AG04450 (cell line): ENCODE measurements at regions not wholly inside any gene's neighbourhood (a gene's known extent, or its start where the extent isn't known, plus 50 kb on each side); places are given as distances from the start of the nearest gene placed in this dataset.

Source experiments
- CTCF ChIA-PET: fragments of 300-600, 350-600 bp; formaldehyde crosslinking; extraction: SDS; loops from one replicate; lab custom pipeline; 2022; ENCODE audit warnings: antibody characterized with exemption, inconsistent platforms; lab: Charles Lee
- POLR2A ChIA-PET: fragments of 350-600 bp; formaldehyde crosslinking; extraction: SDS; loops from one replicate; lab custom pipeline; 2021; ENCODE audit warnings: antibody characterized with exemption, inconsistent platforms; lab: Yijun Ruan, JAX
- DNase-seq: peaks from one replicate; pipeline ENCODE4 v3.0.0-alpha.2; 2011; ENCODE audit warnings: low read depth, low spot score
- H3K27ac ChIP-seq: one replicate; pipeline ENCODE4 v1.5.1; 2012; ENCODE audit warnings: low read depth, low read length, control low read depth
- H3K27me3 ChIP-seq: one replicate; pipeline ENCODE4 v1.6.0; 2012; ENCODE audit warnings: low read length; ENCODE audit not compliant: control insufficient read depth, insufficient read depth
- H3K4me3 ChIP-seq: 2 replicates; pipeline ENCODE4 v1.5.1; 2011; ENCODE audit warnings: mild to moderate bottlenecking, low read depth, low read length, control low read depth
- H3K9me3 ChIP-seq: 2 replicates; pipeline ENCODE4 v1.5.1; 2012; ENCODE audit warnings: low read length; ENCODE audit not compliant: control insufficient read depth, insufficient read depth
- TF ChIP-seq, protein P1 (sequence below): IDR thresholded peaks from 2 replicates; pipeline ENCODE4 v1.5.1; 2011; ENCODE audit warnings: low read depth, low read length, control low read depth, inconsistent platforms

GRCh38 chr4:112975567-112976355, 73.7 kb upstream of the ANK2 start:
- TF ChIP-seq, protein P1, sequence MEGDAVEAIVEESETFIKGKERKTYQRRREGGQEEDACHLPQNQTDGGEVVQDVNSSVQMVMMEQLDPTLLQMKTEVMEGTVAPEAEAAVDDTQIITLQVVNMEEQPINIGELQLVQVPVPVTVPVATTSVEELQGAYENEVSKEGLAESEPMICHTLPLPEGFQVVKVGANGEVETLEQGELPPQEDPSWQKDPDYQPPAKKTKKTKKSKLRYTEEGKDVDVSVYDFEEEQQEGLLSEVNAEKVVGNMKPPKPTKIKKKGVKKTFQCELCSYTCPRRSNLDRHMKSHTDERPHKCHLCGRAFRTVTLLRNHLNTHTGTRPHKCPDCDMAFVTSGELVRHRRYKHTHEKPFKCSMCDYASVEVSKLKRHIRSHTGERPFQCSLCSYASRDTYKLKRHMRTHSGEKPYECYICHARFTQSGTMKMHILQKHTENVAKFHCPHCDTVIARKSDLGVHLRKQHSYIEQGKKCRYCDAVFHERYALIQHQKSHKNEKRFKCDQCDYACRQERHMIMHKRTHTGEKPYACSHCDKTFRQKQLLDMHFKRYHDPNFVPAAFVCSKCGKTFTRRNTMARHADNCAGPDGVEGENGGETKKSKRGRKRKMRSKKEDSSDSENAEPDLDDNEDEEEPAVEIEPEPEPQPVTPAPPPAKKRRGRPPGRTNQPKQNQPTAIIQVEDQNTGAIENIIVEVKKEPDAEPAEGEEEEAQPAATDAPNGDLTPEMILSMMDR: no peak
- Histone ChIP-seq H3K27me3 (no peaks in the 10 kb centered on the region), H3K4me3 (no peak overlapping the region), H3K27ac (no peak overlapping the region), H3K9me3 (peaks cover 4% of the 10 kb centered on the region; the same call in 1 of the 2 replicates)
- no peak for DNase-seq
- POLR2A ChIA-PET: no interaction called here
- CTCF ChIA-PET: no interaction called here

GRCh38 chr4:112978691-112979472, 70.6 kb upstream of the ANK2 start:
- POLR2A ChIA-PET: no interaction called here
- TF ChIP-seq, protein P1: no peak

DNA sequence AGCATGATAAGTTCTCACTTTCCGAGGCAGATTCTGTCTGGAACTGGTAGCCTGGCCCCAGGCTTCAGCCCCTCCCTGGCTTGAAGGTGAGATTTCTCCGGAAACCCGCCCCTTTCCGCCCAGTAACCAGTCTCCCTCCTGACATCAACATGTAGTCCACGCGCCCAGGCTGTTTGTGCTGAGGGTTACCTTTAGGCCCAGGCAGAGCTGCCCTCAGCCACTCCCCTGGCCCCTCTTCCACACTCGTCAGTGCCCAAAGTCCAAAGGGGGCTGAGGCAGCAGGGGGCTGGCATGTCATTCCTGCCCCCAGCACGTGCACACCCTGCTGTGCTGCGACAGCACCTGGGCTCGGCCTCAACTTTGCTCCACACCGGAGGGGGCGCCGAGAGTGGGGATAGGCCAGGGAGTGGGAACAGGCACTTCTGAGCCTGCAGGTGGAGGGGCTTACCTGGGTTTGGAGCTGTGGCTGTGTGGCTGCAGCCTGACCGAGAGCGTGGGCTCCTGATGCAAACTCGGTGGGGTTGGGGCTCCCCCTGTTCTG, 69.5 kb upstream of the ANK2 start:
- Histone ChIP-seq H3K27ac (no peak overlapping the region), H3K4me3 (no peak overlapping the region), H3K9me3 (peaks cover 4% of the 10 kb centered on the region; the same call in 1 of the 2 replicates), H3K27me3 (no peaks in the 10 kb centered on the region)
- TF ChIP-seq, protein P1: no peak
- ChIA-PET POLR2A (no interaction called here), CTCF (no interaction called here)
- no peak for DNase-seq

More at GRCh38 chr4:112978691-112979472, 70.6 kb upstream of the ANK2 start:
- H3K4me3 ChIP-seq: no peak overlapping the region
- CTCF ChIA-PET: no interaction called here
- no peaks in the 10 kb centered on the region for H3K27me3 ChIP-seq
- H3K9me3 ChIP-seq: peaks cover 4% of the 10 kb centered on the region; the same call in 1 of the 2 replicates
- DNase-seq: no peak
- H3K27ac ChIP-seq: no peak overlapping the region

GRCh38 chr4:112982680-112983079, 66.8 kb upstream of the ANK2 start:
- POLR2A ChIA-PET: no interaction called here
- Histone ChIP-seq H3K27me3 (no peaks in the 10 kb centered on the region), H3K4me3 (no peak overlapping the region), H3K9me3 (peaks cover 4% of the 10 kb centered on the region; the same call in 1 of the 2 replicates), H3K27ac (no peak overlapping the region)
- TF ChIP-seq, protein P1: no peak
- no peak for DNase-seq
- CTCF ChIA-PET: interaction anchor here (0.6 kb wide), 1 partner anchor 169 kb away, joined by 4 read pairs; no protein-coding TSS in a partner anchor
